ENCODE measurements at regions not wholly inside any gene's neighbourhood (a gene's known extent, or its start where the extent isn't known, plus 50 kb on each side); places are given as distances from the start of the nearest gene placed in this dataset.

GRCh38 chr13:58869566-58869965 lies 1238.0 kb downstream of the PCDH17 start:
- Histone ChIP-seq H3K9me3 (ENCODE audit: control insufficient read depth, insufficient read depth, low read length) (no peaks in the 10 kb centered on the region), H3K9me2 (replicated peaks; ENCODE audit: control insufficient read depth, low read length) (no peaks in the 10 kb centered on the region), H4K20me1 (ENCODE audit: control insufficient read depth, insufficient read depth, low read depth, low read length) (no peaks in the 10 kb centered on the region), H3K4me1 (ENCODE audit: control insufficient read depth, low read length) (no peaks in the 10 kb centered on the region), H3K4me3 (ENCODE audit: low read length) (no peak overlapping the region), H3K27ac (ENCODE audit: low read depth, low read length) (no peak overlapping the region), H3K79me2 (ENCODE audit: control insufficient read depth, low read length) (no peaks in the 10 kb centered on the region), H3K4me2 (ENCODE audit: low read length) (no peak overlapping the region), H3F3A (ENCODE audit: control insufficient read depth, insufficient read depth) (no peaks in the 10 kb centered on the region), H3K36me3 (ENCODE audit: control insufficient read depth, low read length) (no peaks in the 10 kb centered on the region), H3K27me3 (ENCODE audit: control insufficient read depth, low read length) (no peaks in the 10 kb centered on the region)
- no peak for TF ChIP-seq EZH2phosphoT487 (IDR thresholded peaks at IDR 0.05; ENCODE audit: borderline replicate concordance, low read length)
- TF ChIP-seq, protein P1, sequence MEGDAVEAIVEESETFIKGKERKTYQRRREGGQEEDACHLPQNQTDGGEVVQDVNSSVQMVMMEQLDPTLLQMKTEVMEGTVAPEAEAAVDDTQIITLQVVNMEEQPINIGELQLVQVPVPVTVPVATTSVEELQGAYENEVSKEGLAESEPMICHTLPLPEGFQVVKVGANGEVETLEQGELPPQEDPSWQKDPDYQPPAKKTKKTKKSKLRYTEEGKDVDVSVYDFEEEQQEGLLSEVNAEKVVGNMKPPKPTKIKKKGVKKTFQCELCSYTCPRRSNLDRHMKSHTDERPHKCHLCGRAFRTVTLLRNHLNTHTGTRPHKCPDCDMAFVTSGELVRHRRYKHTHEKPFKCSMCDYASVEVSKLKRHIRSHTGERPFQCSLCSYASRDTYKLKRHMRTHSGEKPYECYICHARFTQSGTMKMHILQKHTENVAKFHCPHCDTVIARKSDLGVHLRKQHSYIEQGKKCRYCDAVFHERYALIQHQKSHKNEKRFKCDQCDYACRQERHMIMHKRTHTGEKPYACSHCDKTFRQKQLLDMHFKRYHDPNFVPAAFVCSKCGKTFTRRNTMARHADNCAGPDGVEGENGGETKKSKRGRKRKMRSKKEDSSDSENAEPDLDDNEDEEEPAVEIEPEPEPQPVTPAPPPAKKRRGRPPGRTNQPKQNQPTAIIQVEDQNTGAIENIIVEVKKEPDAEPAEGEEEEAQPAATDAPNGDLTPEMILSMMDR (IDR thresholded peaks at IDR 0.05; ENCODE audit: low read depth, low read length, poor library complexity, severe bottlenecking): no peak

GRCh38 chr13:58876473-58876872 lies 1244.9 kb downstream of the PCDH17 start:
- H3K4me3 ChIP-seq (ENCODE audit: low read length): no peak overlapping the region
- no peaks in the 10 kb centered on the region for H3K79me2 ChIP-seq (ENCODE audit: control insufficient read depth, low read length)
- H3K4me2 ChIP-seq (ENCODE audit: low read length): no peak overlapping the region
- no peaks in the 10 kb centered on the region; the same call in 1 of the 2 replicates for H3K9me2 ChIP-seq (replicated peaks; ENCODE audit: control insufficient read depth, low read length)
- H3K4me1 ChIP-seq (ENCODE audit: control insufficient read depth, low read length): no peaks in the 10 kb centered on the region
- no peaks in the 10 kb centered on the region for H4K20me1 ChIP-seq (ENCODE audit: control insufficient read depth, insufficient read depth, low read depth, low read length)
- no peaks in the 10 kb centered on the region for H3K27me3 ChIP-seq (ENCODE audit: control insufficient read depth, low read length)
- no peaks in the 10 kb centered on the region for H3K36me3 ChIP-seq (ENCODE audit: control insufficient read depth, low read length)
- no peaks in the 10 kb centered on the region for H3K9me3 ChIP-seq (ENCODE audit: control insufficient read depth, insufficient read depth, low read length)
- H3F3A ChIP-seq (ENCODE audit: control insufficient read depth, insufficient read depth): no peaks in the 10 kb centered on the region
- TF ChIP-seq, protein P1 (IDR thresholded peaks at IDR 0.05; ENCODE audit: low read depth, low read length, poor library complexity, severe bottlenecking): no peak
- TF ChIP-seq EZH2phosphoT487 (IDR thresholded peaks at IDR 0.05; ENCODE audit: borderline replicate concordance, low read length): no peak
- H3K27ac ChIP-seq (ENCODE audit: low read depth, low read length): no peak overlapping the region

DNA sequence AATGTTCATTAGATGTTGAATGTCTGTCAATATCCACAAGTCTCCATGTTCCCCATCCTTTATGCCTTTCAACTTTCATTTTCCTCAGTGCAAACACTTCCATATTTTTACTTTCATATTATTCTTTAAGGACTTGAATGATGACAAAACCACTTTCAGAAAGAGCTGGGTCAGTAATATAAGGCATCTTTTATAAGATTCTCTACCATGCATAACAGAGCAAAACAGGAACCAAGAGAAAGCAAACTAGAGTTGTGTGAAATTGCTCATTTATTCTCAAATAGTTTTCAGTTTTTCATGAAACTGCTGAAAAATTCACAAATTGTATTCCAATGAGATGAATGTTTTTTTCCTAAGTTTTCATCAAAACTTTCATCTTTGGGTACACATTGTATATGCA lies 1247.6 kb downstream of the PCDH17 start:
- no peak overlapping the region for H3K4me2 ChIP-seq (ENCODE audit: low read length)
- H3K9me2 ChIP-seq (replicated peaks; ENCODE audit: control insufficient read depth, low read length): no peaks in the 10 kb centered on the region; the same call in 1 of the 2 replicates
- H3K27me3 ChIP-seq (ENCODE audit: control insufficient read depth, low read length): no peaks in the 10 kb centered on the region
- H3K79me2 ChIP-seq (ENCODE audit: control insufficient read depth, low read length): no peaks in the 10 kb centered on the region
- H3K4me3 ChIP-seq (ENCODE audit: low read length): no peak overlapping the region
- no peak for TF ChIP-seq EZH2phosphoT487 (IDR thresholded peaks at IDR 0.05; ENCODE audit: borderline replicate concordance, low read length)
- TF ChIP-seq, protein P1 (IDR thresholded peaks at IDR 0.05; ENCODE audit: low read depth, low read length, poor library complexity, severe bottlenecking): no peak
- H3F3A ChIP-seq (ENCODE audit: control insufficient read depth, insufficient read depth): no peaks in the 10 kb centered on the region
- no peaks in the 10 kb centered on the region for H3K36me3 ChIP-seq (ENCODE audit: control insufficient read depth, low read length)
- H4K20me1 ChIP-seq (ENCODE audit: control insufficient read depth, insufficient read depth, low read depth, low read length): no peaks in the 10 kb centered on the region
- no peaks in the 10 kb centered on the region for H3K9me3 ChIP-seq (ENCODE audit: control insufficient read depth, insufficient read depth, low read length)
- H3K27ac ChIP-seq (ENCODE audit: low read depth, low read length): no peak overlapping the region
- H3K4me1 ChIP-seq (ENCODE audit: control insufficient read depth, low read length): no peaks in the 10 kb centered on the region

Measured in DOHH2 (cell line).